NCI-H2227 treated with DMSO at 0.1 percent for 48 hours (cell line): ENCODE measurements at regions not wholly inside any gene's neighbourhood (a gene's known extent, or its start where the extent isn't known, plus 50 kb on each side); places are given as distances from the start of the nearest gene placed in this dataset.

ENCODE experiments used
- DNase-seq: peaks from one replicate; lab custom pipeline; 2025; lab: John Stamatoyannopoulos, UW

- DNase-seq = no peak
Measured at GRCh38 chr2:51103205-51103604, 71.3 kb upstream of the NRXN1 start.

- DNase-seq = no peak
Measured at GRCh38 chr2:51093016-51093415, 61.1 kb upstream of the NRXN1 start.

- DNase-seq = no peak
Measured at GRCh38 chr2:51085420-51086068, 53.6 kb upstream of the NRXN1 start.

GRCh38 chr2:51084750-51085149 lies 52.8 kb upstream of the NRXN1 start:
- no peak for DNase-seq
